GM23338 (cell line): ENCODE measurements at regions not wholly inside any gene's neighbourhood (a gene's known extent, or its start where the extent isn't known, plus 50 kb on each side); places are given as distances from the start of the nearest gene placed in this dataset.

Source experiments
- CREB1 ChIP-seq: fragments of 250-450 bp; sonication (Bioruptor Pico); IDR thresholded peaks from 2 replicates; pipeline ENCODE4 v1.5.0; 2020; ENCODE audit warnings: low read depth, mild to moderate bottlenecking, moderate library complexity
- EZH2 ChIP-seq: fragments of 200-600 bp; sonication (generic); IDR thresholded peaks from one replicate; pipeline ENCODE4 v1.8.0; 2017; ENCODE audit warnings: antibody characterized with exemption, mild to moderate bottlenecking, low read depth; ENCODE audit not compliant: unreplicated experiment
- EZH2phosphoT487 ChIP-seq: fragments of 200-600 bp; sonication (generic); IDR thresholded peaks from one replicate; pipeline ENCODE4 v1.8.1; 2018; ENCODE audit warnings: antibody characterized with exemption; ENCODE audit not compliant: unreplicated experiment
- POLR2AphosphoS5 ChIP-seq: IDR thresholded peaks from 2 replicates; pipeline ENCODE4 v1.6.1; 2016; ENCODE audit warnings: antibody characterized with exemption, low read depth
- TF ChIP-seq, protein P1 (sequence below), 2 experiments: fragments of 200-600 bp in 1 of 2; sonication (generic) in 1 of 2; conservative IDR thresholded peaks; 2 replicates each; pipeline versions ENCODE4 v1.5.1 to v1.6.1; 2016 to 2017; ENCODE audit warnings: antibody characterized with exemption in 2 of 2, low read depth in 2 of 2, mild to moderate bottlenecking in 2 of 2, moderate library complexity in 1 of 2
- TF ChIP-seq, protein P2 (sequence below): IDR thresholded peaks from one replicate; pipeline ENCODE4 v1.6.1; 2018; ENCODE audit warnings: antibody characterized with exemption; ENCODE audit not compliant: unreplicated experiment
- TF ChIP-seq, protein P3 (sequence below): fragments of 250-450 bp; sonication (Bioruptor Pico); IDR thresholded peaks from 2 replicates; pipeline ENCODE4 v1.5.0; 2020; ENCODE audit warnings: mild to moderate bottlenecking, moderate library complexity
- TF ChIP-seq, protein P4 (sequence below): IDR thresholded peaks from 2 replicates; pipeline ENCODE4 v1.6.1; 2016; ENCODE audit warnings: antibody characterized with exemption

DNA sequence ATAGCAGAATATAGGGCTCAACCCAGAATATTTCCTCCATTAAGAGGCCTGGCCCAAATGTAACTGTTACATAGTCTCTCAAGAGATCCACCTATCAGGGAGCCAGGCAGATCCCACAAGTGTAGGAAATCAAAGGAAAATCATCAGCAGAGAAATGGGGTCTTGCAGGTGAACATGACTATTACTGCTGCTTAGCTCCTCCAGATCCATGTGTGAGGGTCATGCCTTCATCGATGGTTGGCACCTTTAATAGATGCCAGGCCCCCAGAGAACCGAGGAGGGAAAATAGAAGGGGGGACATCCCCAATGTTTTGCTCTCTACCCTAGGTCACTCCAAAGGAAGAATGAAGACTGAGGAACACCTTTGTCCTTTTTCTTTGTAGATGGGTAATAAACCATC lies 1029.9 kb upstream of the CADM2 start:
- TF ChIP-seq, protein P1, sequence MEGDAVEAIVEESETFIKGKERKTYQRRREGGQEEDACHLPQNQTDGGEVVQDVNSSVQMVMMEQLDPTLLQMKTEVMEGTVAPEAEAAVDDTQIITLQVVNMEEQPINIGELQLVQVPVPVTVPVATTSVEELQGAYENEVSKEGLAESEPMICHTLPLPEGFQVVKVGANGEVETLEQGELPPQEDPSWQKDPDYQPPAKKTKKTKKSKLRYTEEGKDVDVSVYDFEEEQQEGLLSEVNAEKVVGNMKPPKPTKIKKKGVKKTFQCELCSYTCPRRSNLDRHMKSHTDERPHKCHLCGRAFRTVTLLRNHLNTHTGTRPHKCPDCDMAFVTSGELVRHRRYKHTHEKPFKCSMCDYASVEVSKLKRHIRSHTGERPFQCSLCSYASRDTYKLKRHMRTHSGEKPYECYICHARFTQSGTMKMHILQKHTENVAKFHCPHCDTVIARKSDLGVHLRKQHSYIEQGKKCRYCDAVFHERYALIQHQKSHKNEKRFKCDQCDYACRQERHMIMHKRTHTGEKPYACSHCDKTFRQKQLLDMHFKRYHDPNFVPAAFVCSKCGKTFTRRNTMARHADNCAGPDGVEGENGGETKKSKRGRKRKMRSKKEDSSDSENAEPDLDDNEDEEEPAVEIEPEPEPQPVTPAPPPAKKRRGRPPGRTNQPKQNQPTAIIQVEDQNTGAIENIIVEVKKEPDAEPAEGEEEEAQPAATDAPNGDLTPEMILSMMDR (conservative IDR thresholded peaks at IDR 0.05; ENCODE audit: low read depth in 2 of 2) = no peak
- TF ChIP-seq EZH2 (no peak), CREB1 (CRISPR knock-in tag) (no peak), POLR2AphosphoS5 (no peak), EZH2phosphoT487 (no peak)
- TF ChIP-seq, protein P2, sequence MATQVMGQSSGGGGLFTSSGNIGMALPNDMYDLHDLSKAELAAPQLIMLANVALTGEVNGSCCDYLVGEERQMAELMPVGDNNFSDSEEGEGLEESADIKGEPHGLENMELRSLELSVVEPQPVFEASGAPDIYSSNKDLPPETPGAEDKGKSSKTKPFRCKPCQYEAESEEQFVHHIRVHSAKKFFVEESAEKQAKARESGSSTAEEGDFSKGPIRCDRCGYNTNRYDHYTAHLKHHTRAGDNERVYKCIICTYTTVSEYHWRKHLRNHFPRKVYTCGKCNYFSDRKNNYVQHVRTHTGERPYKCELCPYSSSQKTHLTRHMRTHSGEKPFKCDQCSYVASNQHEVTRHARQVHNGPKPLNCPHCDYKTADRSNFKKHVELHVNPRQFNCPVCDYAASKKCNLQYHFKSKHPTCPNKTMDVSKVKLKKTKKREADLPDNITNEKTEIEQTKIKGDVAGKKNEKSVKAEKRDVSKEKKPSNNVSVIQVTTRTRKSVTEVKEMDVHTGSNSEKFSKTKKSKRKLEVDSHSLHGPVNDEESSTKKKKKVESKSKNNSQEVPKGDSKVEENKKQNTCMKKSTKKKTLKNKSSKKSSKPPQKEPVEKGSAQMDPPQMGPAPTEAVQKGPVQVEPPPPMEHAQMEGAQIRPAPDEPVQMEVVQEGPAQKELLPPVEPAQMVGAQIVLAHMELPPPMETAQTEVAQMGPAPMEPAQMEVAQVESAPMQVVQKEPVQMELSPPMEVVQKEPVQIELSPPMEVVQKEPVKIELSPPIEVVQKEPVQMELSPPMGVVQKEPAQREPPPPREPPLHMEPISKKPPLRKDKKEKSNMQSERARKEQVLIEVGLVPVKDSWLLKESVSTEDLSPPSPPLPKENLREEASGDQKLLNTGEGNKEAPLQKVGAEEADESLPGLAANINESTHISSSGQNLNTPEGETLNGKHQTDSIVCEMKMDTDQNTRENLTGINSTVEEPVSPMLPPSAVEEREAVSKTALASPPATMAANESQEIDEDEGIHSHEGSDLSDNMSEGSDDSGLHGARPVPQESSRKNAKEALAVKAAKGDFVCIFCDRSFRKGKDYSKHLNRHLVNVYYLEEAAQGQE = no peak
- TF ChIP-seq, protein P3, sequence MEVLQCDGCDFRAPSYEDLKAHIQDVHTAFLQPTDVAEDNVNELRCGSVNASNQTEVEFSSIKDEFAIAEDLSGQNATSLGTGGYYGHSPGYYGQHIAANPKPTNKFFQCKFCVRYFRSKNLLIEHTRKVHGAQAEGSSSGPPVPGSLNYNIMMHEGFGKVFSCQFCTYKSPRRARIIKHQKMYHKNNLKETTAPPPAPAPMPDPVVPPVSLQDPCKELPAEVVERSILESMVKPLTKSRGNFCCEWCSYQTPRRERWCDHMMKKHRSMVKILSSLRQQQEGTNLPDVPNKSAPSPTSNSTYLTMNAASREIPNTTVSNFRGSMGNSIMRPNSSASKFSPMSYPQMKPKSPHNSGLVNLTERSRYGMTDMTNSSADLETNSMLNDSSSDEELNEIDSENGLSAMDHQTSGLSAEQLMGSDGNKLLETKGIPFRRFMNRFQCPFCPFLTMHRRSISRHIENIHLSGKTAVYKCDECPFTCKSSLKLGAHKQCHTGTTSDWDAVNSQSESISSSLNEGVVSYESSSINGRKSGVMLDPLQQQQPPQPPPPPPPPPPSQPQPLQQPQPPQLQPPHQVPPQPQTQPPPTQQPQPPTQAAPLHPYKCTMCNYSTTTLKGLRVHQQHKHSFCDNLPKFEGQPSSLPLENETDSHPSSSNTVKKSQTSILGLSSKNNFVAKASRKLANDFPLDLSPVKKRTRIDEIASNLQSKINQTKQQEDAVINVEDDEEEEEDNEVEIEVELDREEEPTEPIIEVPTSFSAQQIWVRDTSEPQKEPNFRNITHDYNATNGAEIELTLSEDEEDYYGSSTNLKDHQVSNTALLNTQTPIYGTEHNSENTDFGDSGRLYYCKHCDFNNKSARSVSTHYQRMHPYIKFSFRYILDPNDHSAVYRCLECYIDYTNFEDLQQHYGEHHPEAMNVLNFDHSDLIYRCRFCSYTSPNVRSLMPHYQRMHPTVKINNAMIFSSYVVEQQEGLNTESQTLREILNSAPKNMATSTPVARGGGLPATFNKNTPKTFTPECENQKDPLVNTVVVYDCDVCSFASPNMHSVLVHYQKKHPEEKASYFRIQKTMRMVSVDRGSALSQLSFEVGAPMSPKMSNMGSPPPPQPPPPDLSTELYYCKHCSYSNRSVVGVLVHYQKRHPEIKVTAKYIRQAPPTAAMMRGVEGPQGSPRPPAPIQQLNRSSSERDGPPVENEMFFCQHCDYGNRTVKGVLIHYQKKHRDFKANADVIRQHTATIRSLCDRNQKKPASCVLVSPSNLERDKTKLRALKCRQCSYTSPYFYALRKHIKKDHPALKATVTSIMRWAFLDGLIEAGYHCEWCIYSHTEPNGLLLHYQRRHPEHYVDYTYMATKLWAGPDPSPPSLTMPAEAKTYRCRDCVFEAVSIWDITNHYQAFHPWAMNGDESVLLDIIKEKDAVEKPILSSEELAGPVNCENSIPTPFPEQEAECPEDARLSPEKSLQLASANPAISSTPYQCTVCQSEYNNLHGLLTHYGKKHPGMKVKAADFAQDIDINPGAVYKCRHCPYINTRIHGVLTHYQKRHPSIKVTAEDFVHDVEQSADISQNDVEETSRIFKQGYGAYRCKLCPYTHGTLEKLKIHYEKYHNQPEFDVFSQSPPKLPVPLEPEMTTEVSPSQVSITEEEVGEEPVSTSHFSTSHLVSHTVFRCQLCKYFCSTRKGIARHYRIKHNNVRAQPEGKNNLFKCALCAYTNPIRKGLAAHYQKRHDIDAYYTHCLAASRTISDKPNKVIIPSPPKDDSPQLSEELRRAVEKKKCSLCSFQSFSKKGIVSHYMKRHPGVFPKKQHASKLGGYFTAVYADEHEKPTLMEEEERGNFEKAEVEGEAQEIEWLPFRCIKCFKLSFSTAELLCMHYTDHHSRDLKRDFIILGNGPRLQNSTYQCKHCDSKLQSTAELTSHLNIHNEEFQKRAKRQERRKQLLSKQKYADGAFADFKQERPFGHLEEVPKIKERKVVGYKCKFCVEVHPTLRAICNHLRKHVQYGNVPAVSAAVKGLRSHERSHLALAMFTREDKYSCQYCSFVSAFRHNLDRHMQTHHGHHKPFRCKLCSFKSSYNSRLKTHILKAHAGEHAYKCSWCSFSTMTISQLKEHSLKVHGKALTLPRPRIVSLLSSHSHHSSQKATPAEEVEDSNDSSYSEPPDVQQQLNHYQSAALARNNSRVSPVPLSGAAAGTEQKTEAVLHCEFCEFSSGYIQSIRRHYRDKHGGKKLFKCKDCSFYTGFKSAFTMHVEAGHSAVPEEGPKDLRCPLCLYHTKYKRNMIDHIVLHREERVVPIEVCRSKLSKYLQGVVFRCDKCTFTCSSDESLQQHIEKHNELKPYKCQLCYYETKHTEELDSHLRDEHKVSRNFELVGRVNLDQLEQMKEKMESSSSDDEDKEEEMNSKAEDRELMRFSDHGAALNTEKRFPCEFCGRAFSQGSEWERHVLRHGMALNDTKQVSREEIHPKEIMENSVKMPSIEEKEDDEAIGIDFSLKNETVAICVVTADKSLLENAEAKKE (CRISPR knock-in tag) = no peak
- TF ChIP-seq, protein P4, sequence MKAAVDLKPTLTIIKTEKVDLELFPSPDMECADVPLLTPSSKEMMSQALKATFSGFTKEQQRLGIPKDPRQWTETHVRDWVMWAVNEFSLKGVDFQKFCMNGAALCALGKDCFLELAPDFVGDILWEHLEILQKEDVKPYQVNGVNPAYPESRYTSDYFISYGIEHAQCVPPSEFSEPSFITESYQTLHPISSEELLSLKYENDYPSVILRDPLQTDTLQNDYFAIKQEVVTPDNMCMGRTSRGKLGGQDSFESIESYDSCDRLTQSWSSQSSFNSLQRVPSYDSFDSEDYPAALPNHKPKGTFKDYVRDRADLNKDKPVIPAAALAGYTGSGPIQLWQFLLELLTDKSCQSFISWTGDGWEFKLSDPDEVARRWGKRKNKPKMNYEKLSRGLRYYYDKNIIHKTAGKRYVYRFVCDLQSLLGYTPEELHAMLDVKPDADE = no peak
